HG03460 (cell line): ENCODE measurements at regions not wholly inside any gene's neighbourhood (a gene's known extent, or its start where the extent isn't known, plus 50 kb on each side); places are given as distances from the start of the nearest gene placed in this dataset.

Experiments
- ATAC-seq: cut with Tn5 transposase; IDR thresholded peaks from one replicate; pipeline ENCODE4 v1.9.1; 2021; ENCODE audit not compliant: unreplicated experiment

GRCh38 chr5:158644301-158644700 is 455.4 kb downstream of the EBF1 start:
- no peak for ATAC-seq

DNA sequence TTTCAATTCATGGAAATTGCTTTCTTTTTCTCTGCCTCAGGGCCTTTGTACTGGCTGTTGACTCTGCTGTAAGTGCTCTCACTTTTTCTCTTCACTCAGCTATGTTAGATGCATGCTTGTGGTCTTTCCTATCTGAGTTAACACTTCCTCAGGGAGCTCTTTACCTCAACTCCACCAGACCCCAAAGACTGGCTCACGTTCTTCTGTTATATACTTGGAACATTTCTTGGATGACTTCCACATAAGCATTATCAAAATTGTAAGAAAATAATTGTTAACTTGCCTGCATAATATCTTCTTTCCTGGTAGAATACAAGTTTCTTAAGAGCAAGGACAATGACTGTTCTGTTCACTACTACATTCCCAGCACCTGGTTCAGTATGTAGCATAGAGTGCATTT is 455.9 kb downstream of the EBF1 start:
- ATAC-seq: no peak

- no peak for ATAC-seq
These were observed 456.8 kb downstream of the EBF1 start for GRCh38 chr5:158642879-158643278.

- ATAC-seq: no peak
These were observed 458.7 kb downstream of the EBF1 start for GRCh38 chr5:158641016-158641415.

GRCh38 chr5:158640593-158640980 is 459.1 kb downstream of the EBF1 start:
- ATAC-seq: no peak

DNA sequence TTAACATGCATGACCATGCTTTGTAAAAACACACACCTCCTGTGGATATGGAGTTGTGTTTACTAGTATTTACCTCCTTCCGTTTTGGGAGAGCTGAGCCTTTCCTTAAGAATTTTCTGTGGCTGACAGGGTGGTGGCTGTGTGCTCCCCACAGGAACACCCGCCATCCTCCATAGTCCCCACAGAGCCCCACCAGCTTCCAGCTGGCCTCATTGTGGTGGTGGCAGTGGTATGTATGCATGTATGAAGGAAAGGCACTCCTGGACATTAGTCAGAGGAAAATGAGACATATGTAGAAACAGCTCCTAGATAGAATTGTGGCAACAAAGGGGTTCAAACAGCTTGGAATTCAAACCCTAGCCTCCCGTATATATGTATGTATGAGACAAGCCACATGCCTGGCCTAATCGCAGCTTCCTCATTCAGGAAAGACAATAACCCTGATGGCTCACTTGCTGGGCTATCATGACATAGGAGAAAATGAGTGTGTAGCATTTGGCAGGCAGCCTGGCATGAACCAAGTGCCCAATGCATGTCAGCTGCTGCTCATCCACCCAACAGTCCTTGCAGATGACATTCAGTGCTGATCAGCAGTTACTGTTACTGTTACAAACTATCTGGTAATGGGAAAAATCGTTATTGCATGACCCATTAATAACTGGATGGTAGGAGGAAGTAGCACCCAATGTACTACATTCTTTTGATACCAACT is 459.7 kb downstream of the EBF1 start:
- no peak for ATAC-seq

- no peak for ATAC-seq
These were observed 461.3 kb downstream of the EBF1 start for GRCh38 chr5:158638396-158638795.

- no peak for ATAC-seq
These were observed 462.7 kb downstream of the EBF1 start for GRCh38 chr5:158637039-158637438.

GRCh38 chr5:158635565-158635964 is 464.2 kb downstream of the EBF1 start:
- no peak for ATAC-seq

DNA sequence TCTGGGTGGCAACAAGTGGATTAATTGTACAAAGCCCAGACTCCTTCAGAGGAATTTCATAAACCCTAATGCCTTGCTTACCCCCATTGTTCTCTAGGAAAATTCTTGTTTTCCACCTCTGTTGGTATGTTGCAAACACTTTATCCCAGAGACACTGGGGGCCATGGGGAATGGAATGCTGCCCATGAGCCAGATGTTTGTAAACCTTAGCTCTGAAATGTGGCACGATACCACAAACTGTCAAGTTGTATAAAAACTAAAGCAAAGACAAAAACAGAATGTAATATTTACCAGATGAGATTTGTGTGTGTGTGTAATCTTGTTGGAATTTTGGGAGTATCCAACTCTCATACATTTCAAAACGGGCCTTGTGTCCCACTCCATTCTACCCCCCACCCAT is 465.0 kb downstream of the EBF1 start:
- no peak for ATAC-seq

DNA sequence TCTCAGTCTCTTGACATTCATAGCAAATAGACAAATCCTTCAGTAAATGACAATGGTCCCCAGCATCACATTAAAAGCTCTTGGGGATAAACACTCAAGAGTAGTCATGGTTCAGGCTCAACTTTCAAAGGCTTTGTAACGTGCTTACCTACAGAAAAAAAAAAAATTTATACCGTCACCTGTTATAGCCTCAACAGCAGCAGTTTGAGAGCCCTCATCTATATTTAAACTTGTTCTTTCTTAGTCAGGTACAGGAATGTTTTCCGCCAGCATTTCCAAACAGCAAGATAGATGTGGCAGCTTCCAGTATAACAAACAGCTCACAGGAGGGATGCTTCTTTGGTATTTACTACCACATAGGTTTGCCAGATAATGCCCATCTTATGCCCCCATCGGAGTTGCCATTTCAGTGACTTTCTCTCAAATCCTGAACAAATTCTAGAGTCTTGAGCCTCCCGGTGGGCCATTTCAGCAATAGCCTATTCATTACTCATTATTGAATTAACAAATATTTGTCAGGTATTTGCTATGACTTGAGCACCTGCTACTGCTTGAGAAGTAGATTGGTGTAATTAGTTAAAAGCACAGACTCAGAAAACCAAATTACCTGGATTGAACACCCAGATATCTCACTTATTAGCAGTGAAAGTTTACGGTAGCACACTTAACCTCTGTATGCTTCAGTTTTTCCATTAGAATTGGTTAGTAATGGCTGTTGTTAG is 470.0 kb downstream of the EBF1 start:
- no peak for ATAC-seq

GRCh38 chr5:158626718-158627117 is 473.0 kb downstream of the EBF1 start:
- no peak for ATAC-seq

- ATAC-seq: no peak
These were observed 475.7 kb downstream of the EBF1 start for GRCh38 chr5:158623971-158624370.

DNA sequence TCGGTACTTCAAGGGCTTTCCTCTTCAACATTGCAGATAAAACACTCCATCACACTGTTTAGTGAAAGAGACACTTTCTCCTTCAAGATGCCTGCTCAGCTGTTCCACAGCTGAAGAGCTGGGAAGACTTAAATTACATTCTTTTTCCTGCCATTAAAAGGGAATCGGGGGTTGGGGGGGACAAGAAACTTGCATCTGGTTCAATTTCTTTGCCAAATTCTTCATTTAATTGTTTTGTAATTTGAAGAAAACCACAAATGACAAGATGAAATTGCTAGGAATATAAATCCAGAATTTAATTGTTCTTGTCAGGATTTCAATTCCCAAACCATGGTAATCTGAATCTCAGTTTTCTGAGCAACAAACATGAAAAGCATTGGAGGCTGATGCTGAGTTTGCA is 478.3 kb downstream of the EBF1 start:
- ATAC-seq: no peak

DNA sequence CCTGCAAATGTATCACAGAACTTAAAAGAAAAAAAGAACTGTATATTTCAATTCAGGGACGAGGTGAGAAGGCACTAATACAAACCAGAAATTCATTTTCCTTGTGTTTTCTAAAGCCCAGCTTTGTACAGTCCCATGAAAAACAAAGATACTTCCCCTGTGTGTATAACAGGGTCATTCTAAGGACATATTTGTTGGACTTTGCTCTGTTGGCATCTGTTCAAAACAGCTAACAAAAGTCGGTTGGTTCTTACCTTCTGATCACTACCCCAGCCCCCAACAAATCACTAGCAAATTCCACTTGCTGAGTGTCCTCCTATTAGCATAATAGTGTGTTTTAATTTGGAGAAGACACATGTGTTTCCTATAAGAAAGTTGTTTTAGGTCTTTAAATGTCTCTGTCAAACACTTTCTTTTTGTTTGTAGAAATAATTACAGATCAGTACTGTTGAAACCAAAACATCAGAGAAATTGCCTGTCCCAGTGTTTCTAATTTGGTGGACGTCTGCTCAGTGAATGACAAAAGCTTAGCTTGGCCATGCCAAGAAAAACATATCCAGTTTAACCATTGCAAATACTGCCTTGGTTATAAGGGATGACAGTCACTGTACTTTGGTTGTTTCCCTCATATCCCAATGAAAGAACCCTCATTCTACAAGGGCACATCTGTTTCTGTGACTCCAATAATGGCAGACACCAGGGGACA is 480.5 kb downstream of the EBF1 start:
- no peak for ATAC-seq

DNA sequence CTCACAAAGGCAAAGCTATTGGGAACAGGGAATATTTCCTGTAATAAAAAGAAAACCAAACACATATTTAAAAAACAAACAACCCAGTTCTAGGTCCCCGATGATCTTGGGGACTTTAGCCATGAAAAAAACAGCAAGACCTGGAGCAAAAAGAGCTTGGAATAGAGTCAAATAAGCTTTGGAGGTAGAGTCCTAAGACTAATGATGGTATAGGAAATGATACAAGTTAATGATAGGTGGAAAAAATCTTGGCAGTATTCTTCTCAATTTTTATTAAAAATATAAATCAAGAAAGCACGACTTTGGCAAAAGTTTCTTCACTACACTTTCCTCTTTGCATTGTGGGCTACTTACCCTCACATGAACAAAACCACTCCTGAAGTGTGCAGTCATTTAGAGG is 481.5 kb downstream of the EBF1 start:
- ATAC-seq: no peak

GRCh38 chr5:158616707-158617106 is 483.0 kb downstream of the EBF1 start:
- ATAC-seq: no peak

DNA sequence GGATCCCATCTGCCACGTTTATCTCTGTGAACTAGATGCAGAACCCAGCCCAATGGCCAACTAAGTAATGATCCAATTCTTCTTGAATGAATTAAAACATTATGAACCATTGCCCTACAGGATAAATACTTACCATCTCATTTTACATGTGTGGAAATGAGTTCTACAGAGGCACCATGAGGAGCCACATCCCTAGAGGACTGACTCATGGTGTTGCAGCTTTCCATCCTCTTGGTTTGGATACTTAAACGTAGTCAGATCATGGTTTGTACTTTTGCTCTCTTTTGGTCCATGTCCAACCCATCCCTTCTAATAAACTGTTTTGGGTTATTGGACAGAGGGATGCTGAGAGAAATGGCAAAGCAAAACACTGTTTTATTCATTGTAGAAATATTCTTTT is 484.8 kb downstream of the EBF1 start:
- no peak for ATAC-seq

GRCh38 chr5:158611581-158611980 is 488.1 kb downstream of the EBF1 start:
- no peak for ATAC-seq

DNA sequence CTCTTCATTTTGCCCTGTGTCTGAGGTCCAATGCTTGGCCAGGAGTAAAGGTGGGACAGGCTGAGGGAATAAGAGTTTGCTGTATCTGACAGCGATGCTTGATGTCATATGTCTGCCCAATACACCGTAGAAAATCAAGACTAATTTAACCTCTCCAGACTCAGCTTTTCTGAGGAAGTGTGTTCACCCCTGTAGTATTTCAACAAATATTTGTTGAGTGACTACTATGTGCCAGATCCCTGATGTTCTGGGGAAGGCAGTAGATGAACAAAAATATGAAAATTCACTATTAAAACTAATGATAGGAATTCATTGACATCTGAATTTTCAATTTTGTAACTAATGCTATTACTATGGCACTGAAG is 489.7 kb downstream of the EBF1 start:
- no peak for ATAC-seq

DNA sequence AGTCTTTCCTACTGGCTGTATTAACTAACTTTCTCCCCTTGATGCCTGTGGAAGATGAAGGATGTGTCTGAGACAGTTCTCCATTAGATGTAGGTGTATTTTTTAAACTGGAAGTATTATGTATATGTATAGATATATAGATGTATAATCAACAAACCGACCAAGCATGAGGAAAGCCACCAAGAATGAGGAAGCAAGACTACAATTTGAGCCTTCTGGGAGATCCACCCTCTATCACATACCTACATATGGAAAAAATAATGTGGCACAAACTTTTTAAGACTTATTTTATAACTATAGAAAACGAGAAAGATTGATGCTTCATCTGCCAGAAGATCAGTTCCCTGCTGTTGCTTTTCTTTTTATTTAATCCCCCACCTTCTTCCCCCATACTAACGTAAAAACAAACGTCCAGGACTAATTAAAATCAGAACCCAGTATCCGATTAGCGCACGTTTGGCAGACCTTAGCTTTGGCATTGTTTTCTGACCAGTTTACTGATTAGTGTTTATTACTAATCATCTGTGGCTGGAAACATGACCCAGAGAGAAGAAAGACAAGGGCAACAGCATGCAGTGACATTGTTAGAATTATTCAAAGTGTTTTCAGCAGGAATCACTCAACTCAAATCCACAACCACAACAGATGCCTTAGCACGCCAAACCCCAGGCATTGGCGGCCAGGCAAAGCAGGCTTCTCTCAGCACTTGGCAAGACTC is 490.2 kb downstream of the EBF1 start:
- ATAC-seq: no peak

DNA sequence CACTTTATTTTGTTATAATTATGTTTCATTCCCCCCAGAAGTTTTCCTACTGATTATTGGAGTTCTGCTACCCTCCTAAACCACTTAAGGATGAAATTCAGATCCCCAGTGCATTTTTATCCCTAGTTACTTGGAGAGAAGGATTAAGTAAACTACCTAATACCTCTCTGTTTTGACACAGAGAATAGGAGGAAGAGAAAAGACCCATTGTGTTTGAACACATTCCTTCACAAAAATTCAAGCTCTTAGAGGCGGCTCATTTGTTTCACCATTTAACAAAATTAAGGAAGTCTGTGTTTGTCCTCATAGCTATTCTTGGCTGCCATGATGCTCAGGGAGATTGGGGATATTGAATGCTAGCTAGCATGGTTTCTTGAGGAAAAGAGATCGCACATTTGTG is 492.6 kb downstream of the EBF1 start:
- no peak for ATAC-seq
